ENCODE measurements at regions not wholly inside any gene's neighbourhood (a gene's known extent, or its start where the extent isn't known, plus 50 kb on each side); places are given as distances from the start of the nearest gene placed in this dataset.

DNA sequence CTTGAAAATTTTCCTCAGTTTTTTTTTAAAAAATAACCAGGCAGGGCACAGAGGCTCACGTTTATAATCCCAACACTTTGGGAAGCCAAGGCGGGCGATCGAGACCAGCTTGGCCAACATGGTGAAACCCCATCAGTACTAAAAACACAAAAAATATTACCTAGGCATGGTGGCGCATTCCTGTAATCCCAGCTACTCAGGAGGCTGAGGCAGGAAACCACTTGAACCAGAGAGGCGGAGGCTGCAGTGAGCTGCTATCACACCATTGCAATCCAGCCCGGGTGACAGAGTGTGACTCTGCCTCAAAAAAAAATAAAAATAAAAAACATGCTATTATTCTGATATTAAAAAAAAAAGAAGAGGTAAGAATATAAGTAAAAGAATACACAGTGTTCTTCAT is 191.0 kb downstream of the ZEB2 start:
- TF ChIP-seq, protein P1, sequence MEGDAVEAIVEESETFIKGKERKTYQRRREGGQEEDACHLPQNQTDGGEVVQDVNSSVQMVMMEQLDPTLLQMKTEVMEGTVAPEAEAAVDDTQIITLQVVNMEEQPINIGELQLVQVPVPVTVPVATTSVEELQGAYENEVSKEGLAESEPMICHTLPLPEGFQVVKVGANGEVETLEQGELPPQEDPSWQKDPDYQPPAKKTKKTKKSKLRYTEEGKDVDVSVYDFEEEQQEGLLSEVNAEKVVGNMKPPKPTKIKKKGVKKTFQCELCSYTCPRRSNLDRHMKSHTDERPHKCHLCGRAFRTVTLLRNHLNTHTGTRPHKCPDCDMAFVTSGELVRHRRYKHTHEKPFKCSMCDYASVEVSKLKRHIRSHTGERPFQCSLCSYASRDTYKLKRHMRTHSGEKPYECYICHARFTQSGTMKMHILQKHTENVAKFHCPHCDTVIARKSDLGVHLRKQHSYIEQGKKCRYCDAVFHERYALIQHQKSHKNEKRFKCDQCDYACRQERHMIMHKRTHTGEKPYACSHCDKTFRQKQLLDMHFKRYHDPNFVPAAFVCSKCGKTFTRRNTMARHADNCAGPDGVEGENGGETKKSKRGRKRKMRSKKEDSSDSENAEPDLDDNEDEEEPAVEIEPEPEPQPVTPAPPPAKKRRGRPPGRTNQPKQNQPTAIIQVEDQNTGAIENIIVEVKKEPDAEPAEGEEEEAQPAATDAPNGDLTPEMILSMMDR (IDR thresholded peaks at IDR 0.05) = no peak
- TF ChIP-seq POLR2AphosphoS5 (IDR thresholded peaks at IDR 0.05) = no peak
- TF ChIP-seq POLR2A (IDR thresholded peaks at IDR 0.05) = no peak
- TF ChIP-seq EP300 (IDR thresholded peaks at IDR 0.05) = no peak

Data from upper lobe of left lung (tissue), 4 donors.